ENCODE measurements at regions not wholly inside any gene's neighbourhood (a gene's known extent, or its start where the extent isn't known, plus 50 kb on each side); places are given as distances from the start of the nearest gene placed in this dataset.
"Not testable (repeated sequence)": the region's sequence is repeated elsewhere in the genome, so short reads cannot be mapped to it uniquely, and the experiment has no call there.

DNA sequence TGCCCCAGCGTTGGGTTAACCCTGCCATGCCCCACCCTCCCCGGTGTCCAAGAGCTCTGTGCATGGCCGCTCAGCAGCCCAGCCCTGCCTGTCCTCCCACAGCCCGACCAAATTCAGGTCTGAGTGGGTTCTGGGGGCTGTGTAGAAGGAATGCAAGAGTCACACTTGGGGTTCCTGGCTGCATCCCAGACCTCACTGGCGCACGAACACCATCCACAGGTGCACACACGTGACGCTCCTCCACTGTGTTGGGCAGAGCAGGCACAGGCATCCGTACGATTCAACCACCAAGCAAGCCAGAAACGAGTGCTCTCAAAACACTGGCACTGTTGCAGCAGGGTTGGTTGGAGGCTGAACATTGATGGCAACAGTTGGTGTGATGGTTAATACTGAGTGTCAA is 93.9 kb downstream of the OLFM1 start:
- 82 to 86% (median 84%) methylated on average over 10 to 11 of the region's 11 CpGs for WGBS, 5 donors
- Histone ChIP-seq H3K27ac (no peak overlapping the region), H3K4me1 (peaks cover 0 to 23% (median 3%) of the 10 kb centered on the region in 4 donors), H3K4me3 (no peak overlapping the region), H3K27me3 (peaks cover 0 to 30% (median 12%) of the 10 kb centered on the region in 3 donors), H3K36me3 (no peaks in the 10 kb centered on the region), H3K9me3 (no peaks in the 10 kb centered on the region)
- TF ChIP-seq, protein P1, sequence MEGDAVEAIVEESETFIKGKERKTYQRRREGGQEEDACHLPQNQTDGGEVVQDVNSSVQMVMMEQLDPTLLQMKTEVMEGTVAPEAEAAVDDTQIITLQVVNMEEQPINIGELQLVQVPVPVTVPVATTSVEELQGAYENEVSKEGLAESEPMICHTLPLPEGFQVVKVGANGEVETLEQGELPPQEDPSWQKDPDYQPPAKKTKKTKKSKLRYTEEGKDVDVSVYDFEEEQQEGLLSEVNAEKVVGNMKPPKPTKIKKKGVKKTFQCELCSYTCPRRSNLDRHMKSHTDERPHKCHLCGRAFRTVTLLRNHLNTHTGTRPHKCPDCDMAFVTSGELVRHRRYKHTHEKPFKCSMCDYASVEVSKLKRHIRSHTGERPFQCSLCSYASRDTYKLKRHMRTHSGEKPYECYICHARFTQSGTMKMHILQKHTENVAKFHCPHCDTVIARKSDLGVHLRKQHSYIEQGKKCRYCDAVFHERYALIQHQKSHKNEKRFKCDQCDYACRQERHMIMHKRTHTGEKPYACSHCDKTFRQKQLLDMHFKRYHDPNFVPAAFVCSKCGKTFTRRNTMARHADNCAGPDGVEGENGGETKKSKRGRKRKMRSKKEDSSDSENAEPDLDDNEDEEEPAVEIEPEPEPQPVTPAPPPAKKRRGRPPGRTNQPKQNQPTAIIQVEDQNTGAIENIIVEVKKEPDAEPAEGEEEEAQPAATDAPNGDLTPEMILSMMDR (IDR thresholded peaks at IDR 0.05), result no peak
- TF ChIP-seq POLR2AphosphoS5 (IDR thresholded peaks at IDR 0.05) (no peak), EP300 (IDR thresholded peaks at IDR 0.05) (no peak), POLR2A (IDR thresholded peaks at IDR 0.05) (no peak)
- no peak for DNase-seq
- intact Hi-C loops (cut with DNase I; ENCODE audit: low total_unique reads), result no loop called here

DNA sequence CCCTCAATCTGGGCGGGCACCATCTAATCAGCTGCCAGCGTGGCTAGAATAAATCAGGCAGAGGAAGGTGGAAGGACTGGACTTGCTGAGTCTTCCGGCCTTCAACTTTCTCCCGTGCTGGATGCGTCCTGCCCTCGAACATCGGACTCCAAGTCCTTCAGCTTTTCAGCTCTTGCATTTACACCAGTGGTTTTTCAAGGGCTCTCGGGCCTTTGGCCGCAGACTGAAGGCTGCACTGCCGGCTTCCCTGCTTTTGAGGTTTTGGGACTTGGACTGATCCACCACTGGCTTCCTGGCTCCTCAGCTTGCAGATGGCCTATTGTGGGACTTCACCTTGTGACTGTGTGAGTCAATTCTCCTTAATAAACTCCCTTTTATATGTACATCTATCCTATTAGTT is 94.4 kb downstream of the OLFM1 start:
- not testable (repeated sequence) for H3K36me3 ChIP-seq

DNA sequence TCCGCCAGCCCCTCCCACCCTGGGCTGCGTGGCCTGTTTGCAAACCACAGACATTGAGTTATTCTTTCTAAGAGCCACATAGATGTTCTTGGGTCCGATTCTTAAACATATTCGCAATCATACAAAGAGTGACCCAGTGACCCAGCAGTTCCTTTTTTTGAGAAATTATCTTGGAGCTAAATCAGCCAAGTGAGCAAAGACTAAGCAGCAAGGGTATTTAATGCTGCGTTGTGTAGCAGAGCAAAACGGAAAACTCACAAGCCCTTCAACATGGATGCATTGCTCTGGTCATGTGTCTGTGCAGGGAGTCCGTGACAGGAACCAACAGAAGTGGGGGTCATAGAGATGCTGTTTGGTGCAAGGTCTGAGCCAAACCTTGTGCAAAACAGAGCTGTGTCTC is 95.6 kb downstream of the OLFM1 start:
- Histone ChIP-seq H3K9me3 (no peaks in the 10 kb centered on the region), H3K4me3 (no peak overlapping the region), H3K36me3 (no peaks in the 10 kb centered on the region), H3K27ac (no peak overlapping the region), H3K4me1 (peaks cover 0 to 28% (median 6%) of the 10 kb centered on the region in 4 donors), H3K27me3 (peaks cover 0 to 43% (median 18%) of the 10 kb centered on the region in 3 donors)
- TF ChIP-seq POLR2A (IDR thresholded peaks at IDR 0.05), result no peak
- TF ChIP-seq, protein P1 (IDR thresholded peaks at IDR 0.05), result no peak
- TF ChIP-seq POLR2AphosphoS5 (IDR thresholded peaks at IDR 0.05), result no peak
- no peak for TF ChIP-seq EP300 (IDR thresholded peaks at IDR 0.05)
- 80 to 85% (median 81%) methylated on average over 7 of the region's 7 CpGs for WGBS, 5 donors
- intact Hi-C loops (cut with DNase I; ENCODE audit: low total_unique reads), result no loop called here
- DNase-seq, result no peak

More for the DNA sequence above, 94.4 kb downstream of the OLFM1 start:
- H3K4me3 ChIP-seq; H3K9me3 ChIP-seq; H3K27ac ChIP-seq; DNase-seq; intact Hi-C loops (cut with DNase I; ENCODE audit: low total_unique reads): not testable (repeated sequence)
- H3K4me1 ChIP-seq, result peaks cover 0 to 28% (median 5%) of the 10 kb centered on the region in 4 donors
- WGBS, 5 donors, result 84 to 94% (median 90%) methylated on average over 10 of the region's 10 CpGs
- H3K27me3 ChIP-seq, result peaks cover 0 to 31% (median 14%) of the 10 kb centered on the region in 3 donors

DNA sequence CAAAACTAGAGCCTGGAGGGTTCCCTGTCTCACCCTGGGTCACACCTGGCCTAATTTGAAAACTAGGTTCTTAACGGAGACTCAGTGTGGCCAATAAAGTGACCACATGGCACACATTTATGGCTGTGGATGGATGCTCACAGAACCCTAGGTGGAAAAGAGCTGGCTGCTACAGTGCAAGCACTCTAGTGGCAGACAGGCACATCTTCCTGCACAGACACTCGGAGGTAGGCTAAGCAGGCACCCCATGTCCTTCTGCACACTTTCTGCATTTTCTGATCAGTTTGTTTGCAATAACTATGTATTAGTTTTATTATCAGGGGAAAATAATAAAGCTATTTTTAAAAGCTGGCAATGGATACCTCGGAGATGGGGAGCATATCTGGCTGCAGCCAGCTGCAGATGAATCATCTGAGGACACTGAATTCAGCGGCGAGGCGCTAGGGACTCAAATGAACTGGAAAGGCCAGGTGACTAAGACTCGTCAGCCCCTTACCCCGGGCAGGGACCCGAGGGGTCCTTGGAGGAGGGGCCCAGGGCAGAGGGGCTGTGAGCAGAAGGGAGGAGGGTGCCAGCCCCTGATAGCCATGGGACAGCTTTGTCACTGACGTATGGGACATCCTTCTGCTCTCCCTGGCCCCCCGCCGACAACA is 96.2 kb downstream of the OLFM1 start:
- H3K4me1 ChIP-seq, result peaks cover 0 to 28% (median 6%) of the 10 kb centered on the region in 4 donors
- H3K27me3 ChIP-seq, result peaks cover 0 to 49% (median 18%) of the 10 kb centered on the region in 3 donors
- WGBS, 5 donors, result 43 to 56% (median 53%) methylated on average over 11 to 12 of the region's 12 CpGs
- TF ChIP-seq POLR2AphosphoS5 (IDR thresholded peaks at IDR 0.05) (no peak), POLR2A (IDR thresholded peaks at IDR 0.05) (no peak), EP300 (IDR thresholded peaks at IDR 0.05) (no peak)
- TF ChIP-seq, protein P1 (IDR thresholded peaks at IDR 0.05), result no peak
- H3K9me3 ChIP-seq, result no peaks in the 10 kb centered on the region
- no peak for DNase-seq
- intact Hi-C loops (cut with DNase I; ENCODE audit: low total_unique reads), result no loop called here
- no peaks in the 10 kb centered on the region for H3K36me3 ChIP-seq
- H3K27ac ChIP-seq, result no peak overlapping the region
- no peak overlapping the region for H3K4me3 ChIP-seq

Data from stomach (tissue), 8 donors.